SKM-1 treated with dmso at 0.1 percent for 144 hours (cell line): ENCODE measurements at regions not wholly inside any gene's neighbourhood (a gene's known extent, or its start where the extent isn't known, plus 50 kb on each side); places are given as distances from the start of the nearest gene placed in this dataset.
"Not testable (repeated sequence)": the region's sequence is repeated elsewhere in the genome, so short reads cannot be mapped to it uniquely, and the experiment has no call there.

Source experiments
- DNase-seq: peaks from one replicate; lab custom pipeline; 2025; ENCODE audit not compliant: unreplicated experiment; lab: John Stamatoyannopoulos, UW

DNA sequence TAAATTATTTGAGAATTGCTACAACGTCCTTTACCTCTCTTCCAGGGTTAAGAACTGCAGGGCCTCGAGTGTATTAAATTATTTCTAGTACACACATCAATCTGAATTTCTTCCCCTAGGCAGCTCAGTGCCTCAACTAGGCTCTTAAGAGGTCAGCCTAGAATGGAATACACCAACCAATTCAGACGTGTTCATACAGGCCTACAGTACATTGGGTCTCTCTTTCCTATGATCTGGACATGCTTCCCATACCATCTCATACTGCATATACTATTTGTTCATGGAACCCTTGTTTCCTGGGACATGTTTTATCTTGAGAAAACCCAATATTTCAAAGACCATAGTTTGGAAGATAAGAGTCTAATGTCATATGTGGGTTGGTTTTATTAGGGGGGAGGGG is 434.1 kb upstream of the WWC1 start:
- no peak for DNase-seq

GRCh38 chr5:167858186-167858855 is 433.1 kb upstream of the WWC1 start:
- not testable (repeated sequence) for DNase-seq

GRCh38 chr5:167861129-167861927 is 430.1 kb upstream of the WWC1 start:
- no peak for DNase-seq

DNA sequence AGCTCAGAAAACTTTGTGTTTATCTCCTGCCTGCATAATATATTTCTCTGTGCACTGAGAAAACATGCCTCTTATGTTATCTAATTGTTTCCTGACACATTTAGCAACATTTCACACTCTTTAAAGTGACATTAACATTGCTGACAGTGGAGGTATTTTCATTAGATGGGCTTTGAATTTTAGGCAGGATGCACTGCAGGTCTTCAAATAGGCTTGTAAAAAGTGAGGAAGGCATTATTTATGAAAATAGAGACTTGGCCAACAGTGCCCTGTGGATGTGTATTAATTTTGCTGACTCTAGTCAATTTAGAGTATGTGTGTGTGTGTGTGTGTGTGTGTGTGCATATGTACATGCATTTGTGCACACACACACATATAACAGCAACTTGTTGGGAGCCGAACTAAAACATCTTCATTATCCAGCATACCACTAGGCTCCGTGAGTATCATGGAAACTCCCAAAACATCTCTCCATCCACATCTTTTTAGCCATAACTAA is 429.5 kb upstream of the WWC1 start:
- no peak for DNase-seq

DNA sequence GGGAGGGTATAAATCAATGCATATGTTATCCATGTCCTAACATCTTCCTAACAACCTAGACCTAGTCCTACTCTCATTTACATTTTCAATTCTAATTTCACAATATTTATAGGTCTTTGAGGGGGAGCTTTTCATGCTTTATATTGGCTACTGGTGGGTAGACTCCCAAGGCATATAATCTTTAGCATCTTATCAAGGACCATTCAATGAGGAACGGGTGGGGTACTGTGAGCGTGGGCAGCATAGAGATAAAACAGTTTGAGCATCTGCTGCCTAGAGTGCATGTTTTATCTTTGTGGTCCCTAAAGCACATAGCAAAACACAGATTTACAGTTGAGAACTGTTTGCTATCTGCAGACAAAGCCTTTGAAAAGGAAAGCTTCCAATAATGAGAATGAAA is 427.6 kb upstream of the WWC1 start:
- DNase-seq, result no peak

- DNase-seq, result no peak
These were observed 426.6 kb upstream of the WWC1 start for GRCh38 chr5:167864801-167865200.

DNA sequence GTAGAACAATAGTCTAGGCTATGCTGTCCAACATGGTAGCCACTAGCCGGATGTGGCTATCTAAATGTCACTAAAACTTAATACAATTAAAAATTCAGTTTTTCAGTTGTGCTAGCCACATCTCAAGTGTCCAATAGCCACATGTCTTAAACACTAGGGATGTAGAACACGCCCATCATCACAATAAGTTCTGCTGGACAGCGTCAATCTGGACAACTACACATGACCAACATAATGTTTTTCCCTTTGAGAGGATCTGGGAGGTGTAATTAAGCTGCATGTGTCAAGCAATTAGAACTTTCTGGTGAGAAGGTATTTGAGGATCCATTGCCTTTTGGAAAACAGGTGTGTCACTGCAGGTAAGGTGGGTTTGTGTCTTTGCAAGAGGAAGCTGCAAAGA is 424.6 kb upstream of the WWC1 start:
- no peak for DNase-seq

- no peak for DNase-seq
These were observed 424.2 kb upstream of the WWC1 start for GRCh38 chr5:167867281-167867680.

- no peak for DNase-seq
These were observed 422.3 kb upstream of the WWC1 start for GRCh38 chr5:167869125-167869524.

DNA sequence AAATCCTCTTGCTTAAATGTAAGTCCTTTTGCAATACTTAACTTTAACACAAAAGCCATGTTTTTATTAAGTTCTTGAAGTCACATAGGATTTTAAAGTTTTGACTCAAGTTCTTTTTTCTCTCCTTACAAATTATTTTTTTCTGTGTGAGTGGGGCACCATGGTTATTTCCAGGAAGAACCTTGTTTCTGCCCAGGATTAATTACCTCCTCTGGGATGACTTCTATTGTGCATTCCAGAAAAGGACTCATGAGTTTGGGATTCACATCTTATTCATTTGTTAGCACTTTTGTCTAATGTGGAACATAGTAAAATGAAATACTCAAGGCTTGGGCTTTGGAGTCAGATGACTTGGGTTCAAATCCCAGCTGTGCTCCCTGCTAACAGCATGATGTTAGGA is 421.4 kb upstream of the WWC1 start:
- DNase-seq, result no peak

DNA sequence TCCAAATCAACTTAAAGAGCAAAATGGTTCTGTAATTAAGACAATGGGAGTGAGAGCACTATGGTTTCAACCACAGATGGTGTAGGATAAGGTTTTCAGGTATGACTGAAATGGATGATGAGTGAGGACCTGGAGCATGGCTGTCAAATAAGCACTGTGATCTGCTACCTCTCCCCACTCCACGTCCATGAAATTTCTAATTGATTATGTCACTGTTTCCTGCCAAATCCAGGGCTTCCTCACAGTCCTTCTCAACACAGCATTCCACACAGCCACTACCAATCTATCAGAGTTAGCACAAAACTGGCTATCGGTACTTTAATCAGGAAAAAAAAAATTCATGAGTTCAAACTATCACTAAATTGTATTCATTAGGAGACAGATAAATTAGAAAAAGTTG is 420.4 kb upstream of the WWC1 start:
- DNase-seq, result no peak

DNA sequence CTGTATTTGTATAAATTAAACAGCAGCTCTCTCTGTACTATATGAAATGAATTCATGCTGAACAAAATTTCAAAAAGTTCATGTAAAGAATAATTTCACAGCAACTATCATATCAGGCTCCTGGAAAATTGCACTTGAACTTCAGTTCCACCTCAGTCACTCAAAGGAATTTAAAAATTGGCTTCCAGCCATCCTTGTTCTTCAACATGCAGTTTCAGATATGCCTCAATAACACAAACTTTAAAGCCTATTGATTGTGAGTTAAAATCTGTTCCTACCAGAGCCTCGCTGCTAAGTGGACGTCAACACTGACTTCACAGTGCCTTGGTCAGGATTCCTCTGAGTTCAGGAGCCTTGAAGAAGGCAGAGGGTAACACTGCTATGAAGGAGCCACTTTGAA is 418.7 kb upstream of the WWC1 start:
- DNase-seq, result no peak

GRCh38 chr5:167877114-167877722 is 414.2 kb upstream of the WWC1 start:
- no peak for DNase-seq

DNA sequence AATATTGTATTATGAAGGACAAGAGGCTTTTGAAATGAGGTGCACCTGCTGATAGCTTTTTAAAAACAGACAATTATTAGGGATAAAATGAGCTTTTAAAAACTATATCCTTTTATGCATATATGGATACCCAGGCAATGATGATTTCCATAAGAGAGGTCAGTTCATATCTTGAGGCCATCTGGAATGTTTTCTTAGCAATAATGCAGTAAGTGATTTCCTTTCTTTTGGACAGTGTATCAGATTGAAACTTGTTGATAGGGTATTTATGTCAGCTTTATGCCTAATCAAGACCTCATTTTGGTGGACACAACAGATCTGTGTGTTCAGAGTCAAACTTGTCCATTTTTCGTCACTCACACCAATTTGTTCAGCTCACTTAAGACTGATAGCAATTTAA is 413.5 kb upstream of the WWC1 start:
- no peak for DNase-seq

DNA sequence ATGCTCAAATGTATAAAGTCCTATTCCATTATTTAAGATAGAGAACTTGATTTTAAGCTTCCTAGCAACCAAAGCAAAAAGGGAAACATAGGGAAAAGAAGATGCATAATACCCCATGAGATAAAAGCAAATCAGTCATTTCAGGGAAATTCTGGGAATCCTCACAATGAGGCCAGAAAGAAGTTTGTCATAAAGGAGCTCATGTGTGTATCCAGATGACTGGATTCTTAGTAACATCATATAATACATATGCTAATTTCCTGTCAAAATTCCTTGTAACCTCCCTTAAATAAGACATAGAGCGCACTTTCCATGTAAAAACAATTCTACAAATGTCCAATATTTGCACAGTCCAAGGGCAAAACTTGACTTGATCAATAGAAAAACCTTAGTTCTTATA is 411.0 kb upstream of the WWC1 start:
- no peak for DNase-seq

- no peak for DNase-seq
These were observed 410.4 kb upstream of the WWC1 start for GRCh38 chr5:167881041-167881440.

DNA sequence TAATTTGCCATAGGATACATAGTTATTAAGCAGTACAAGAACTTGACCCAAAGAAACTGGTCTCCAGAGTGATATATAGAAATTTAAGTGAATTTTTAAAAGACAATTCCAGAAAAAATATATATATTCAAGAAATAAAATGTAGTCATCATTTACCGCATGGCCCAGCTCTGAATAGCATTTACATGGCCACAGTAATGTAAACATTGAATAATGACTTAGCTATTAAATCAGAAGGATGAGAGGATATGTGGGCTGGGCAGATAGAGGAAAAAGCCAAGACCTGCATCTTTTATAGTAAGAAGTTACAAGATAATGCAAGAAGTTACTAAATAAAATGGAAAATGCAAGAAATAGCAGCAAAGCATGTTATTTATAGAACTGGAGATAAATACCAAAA is 405.2 kb upstream of the WWC1 start:
- no peak for DNase-seq

DNA sequence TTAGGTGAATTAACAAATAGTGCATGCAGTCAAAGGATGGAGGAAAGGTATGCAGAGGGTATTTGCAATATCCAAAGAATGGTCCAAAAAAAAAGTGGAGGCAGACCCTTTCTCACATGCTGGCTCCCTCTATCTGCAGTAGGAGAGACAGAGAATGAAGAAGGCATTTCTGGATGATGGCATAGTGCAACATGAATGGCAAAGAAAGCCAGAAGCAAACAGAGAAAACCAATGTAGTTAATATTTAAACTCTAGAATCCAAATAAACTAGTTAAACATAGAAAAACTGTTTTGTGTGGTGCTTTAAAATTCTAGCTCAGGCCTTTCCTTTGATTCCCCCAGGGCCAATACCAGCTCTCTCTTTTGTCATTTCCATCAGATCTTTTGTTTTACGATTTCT is 403.1 kb upstream of the WWC1 start:
- no peak for DNase-seq

DNA sequence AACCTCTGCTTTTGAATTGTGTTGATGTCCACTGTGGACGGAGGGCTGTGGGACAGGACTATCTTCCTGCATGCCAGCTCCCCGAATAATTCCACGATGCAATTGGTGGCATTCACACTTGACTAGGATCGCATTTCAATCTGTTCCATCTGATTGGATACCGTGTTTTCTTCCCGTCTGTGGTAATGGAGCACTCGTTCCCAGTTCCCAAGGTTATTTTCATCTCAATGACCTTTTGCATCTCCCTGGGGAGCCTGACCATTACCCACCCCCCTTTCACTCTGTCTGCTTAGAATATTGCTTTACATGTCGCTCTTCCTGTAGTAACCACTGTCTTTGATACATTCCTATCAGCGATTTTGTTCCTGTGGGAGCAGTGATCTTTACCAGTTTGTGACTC is 402.2 kb upstream of the WWC1 start:
- DNase-seq, result no peak

DNA sequence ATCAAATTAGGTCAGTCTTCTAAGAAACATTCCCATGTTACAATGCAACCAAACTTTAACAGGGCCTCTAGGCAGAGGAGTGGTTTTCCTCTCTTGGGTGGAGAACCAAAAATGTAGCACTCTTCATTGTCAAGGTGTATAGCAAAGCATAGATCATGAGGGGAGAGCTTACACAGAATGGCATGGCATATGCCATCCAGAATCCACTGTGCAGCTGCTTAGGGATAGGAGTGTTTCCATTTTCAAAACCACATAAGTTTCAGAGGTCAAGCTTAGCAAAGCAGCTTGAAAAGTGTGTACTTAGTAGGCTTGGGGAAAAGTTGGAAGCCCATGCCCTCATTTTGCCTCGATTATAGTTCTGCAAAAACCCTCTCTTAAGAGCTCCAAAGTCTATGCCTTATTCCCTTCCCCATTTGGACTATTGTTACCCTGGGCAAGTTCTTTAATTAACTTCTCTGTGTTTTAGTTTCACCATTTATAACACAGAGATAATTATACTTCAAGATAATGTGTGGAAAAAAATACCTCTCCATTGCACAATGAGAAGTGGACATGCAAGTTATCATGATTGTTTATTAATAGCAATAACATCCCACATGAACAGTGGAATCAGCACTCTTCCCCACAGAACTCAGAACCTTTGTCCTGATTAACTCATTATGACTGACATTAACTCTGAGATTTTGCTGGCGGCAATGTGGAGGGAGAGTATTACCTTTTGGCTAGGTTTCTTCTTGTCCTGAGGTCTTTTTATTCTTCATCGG is 398.9 kb upstream of the WWC1 start:
- DNase-seq, result no peak

- DNase-seq, result no peak
These were observed 398.2 kb upstream of the WWC1 start for GRCh38 chr5:167893271-167893670.
